ENCODE measurements at regions not wholly inside any gene's neighbourhood (a gene's known extent, or its start where the extent isn't known, plus 50 kb on each side); places are given as distances from the start of the nearest gene placed in this dataset.

- Histone ChIP-seq H3K27me3 (no peaks in the 10 kb centered on the region), H3K36me3 (no peaks in the 10 kb centered on the region), H3K27ac (no peak overlapping the region), H3K9me3 (peaks cover 0 to 7% (median 0%) of the 10 kb centered on the region in 11 donors), H3K4me1 (no peaks in the 10 kb centered on the region), H3K4me3 (no peak overlapping the region)
- WGBS, 2 donors = 77 to 80% methylated on average over 2 of the region's 2 CpGs
- DNase-seq (no peak), ATAC-seq (no peak)
- intact Hi-C loops (cut with DNase I) = no loop called here
- TF ChIP-seq CTCF (IDR thresholded peaks at IDR 0.05) = no peak
Observed at GRCh38 chr4:134145369-134145768, 56.2 kb downstream of the PABPC4L start.

- intact Hi-C loops (cut with DNase I) = no loop called here
- Histone ChIP-seq H3K27me3 (no peaks in the 10 kb centered on the region), H3K4me3 (no peak overlapping the region), H3K27ac (no peak overlapping the region), H3K36me3 (no peaks in the 10 kb centered on the region), H3K9me3 (peaks cover 0 to 7% (median 0%) of the 10 kb centered on the region in 11 donors), H3K4me1 (no peaks in the 10 kb centered on the region)
- TF ChIP-seq CTCF (IDR thresholded peaks at IDR 0.05) = no peak
- WGBS, 2 donors = 83 to 93% methylated on average over 2 of the region's 2 CpGs
- DNase-seq = no peak
- no peak for ATAC-seq
Observed at GRCh38 chr4:134144337-134144736, 57.3 kb downstream of the PABPC4L start.

GRCh38 chr4:134141728-134142127 is 59.9 kb downstream of the PABPC4L start:
- no peak for TF ChIP-seq CTCF (IDR thresholded peaks at IDR 0.05)
- intact Hi-C loops (cut with DNase I) = no loop called here
- DNase-seq (no peak), ATAC-seq (no peak)
- Histone ChIP-seq H3K4me1 (no peaks in the 10 kb centered on the region), H3K36me3 (no peaks in the 10 kb centered on the region), H3K27ac (no peak overlapping the region), H3K9me3 (peaks cover 0 to 5% (median 0%) of the 10 kb centered on the region in 11 donors), H3K27me3 (no peaks in the 10 kb centered on the region), H3K4me3 (no peak overlapping the region)
- 83 to 87% methylated on average over 2 of the region's 2 CpGs for WGBS, 2 donors

GRCh38 chr4:134139188-134139587 is 62.4 kb downstream of the PABPC4L start:
- Histone ChIP-seq H3K27me3 (no peaks in the 10 kb centered on the region), H3K36me3 (no peaks in the 10 kb centered on the region), H3K27ac (no peak overlapping the region), H3K4me3 (no peak overlapping the region), H3K9me3 (no peaks in the 10 kb centered on the region), H3K4me1 (no peaks in the 10 kb centered on the region)
- TF ChIP-seq CTCF (IDR thresholded peaks at IDR 0.05) = no peak
- DNase-seq (no peak), ATAC-seq (no peak)
- intact Hi-C loops (cut with DNase I) = no loop called here
- WGBS, 2 donors = 94 to 98% methylated on average over 1 of the region's 1 CpG
